Endothelial cell of umbilical vein (primary cell): ENCODE measurements at regions not wholly inside any gene's neighbourhood (a gene's known extent, or its start where the extent isn't known, plus 50 kb on each side); places are given as distances from the start of the nearest gene placed in this dataset.

Source experiments
- BruUV-seq: library from RNA; stranded (reverse); fragments of 400-500 nt; replicated peaks from 2 replicates; lab custom pipeline; 2021; lab: Mats Ljungman, UMichigan
- CTCF ChIA-PET: fragments of 300-600, 350-600 bp; sonication (Branson Sonifier 250); formaldehyde crosslinking; loops from one replicate; lab custom pipeline; 2021; ENCODE audit warnings: antibody characterized with exemption, inconsistent platforms; lab: Charles Lee
- POLR2A ChIA-PET: fragments of 300-600, 350-600 bp; sonication (Branson Sonifier 250); formaldehyde crosslinking; loops from one replicate; lab custom pipeline; 2021; ENCODE audit warnings: antibody characterized with exemption, inconsistent platforms; lab: Charles Lee
- DNase-seq: peaks from one replicate; pipeline ENCODE4 v3.0.0-alpha.2; 2011; ENCODE audit warnings: low read depth, low spot score
- FAIRE-seq: peaks from 2 replicates; lab custom pipeline; 2011; peaks lifted over from hg19 to GRCh38; lab: Jason Lieb, UNC
- H2AFZ ChIP-seq: 2 replicates; pipeline ENCODE4 v1.6.0; 2012; ENCODE audit warnings: low read depth, low read length, control low read depth, inconsistent platforms
- H3K27ac ChIP-seq: 2 replicates; pipeline ENCODE4 v1.5.1; 2011; ENCODE audit warnings: low read depth, mild to moderate bottlenecking, control low read depth, low read length, moderate library complexity; ENCODE audit not compliant: insufficient read depth
- H3K27me3 ChIP-seq, 2 experiments: 2 replicates each; pipeline versions ENCODE4 v1.6.0 to v1.6.1; 2011; ENCODE audit warnings: low read length in 2 of 2, mixed read lengths in 1 of 2; ENCODE audit not compliant: control insufficient read depth in 2 of 2, insufficient read depth in 2 of 2
- H3K36me3 ChIP-seq, 2 experiments: 2 replicates in 1 of 2; 3 replicates in 1 of 2; pipeline ENCODE4 v1.5.1; 2011; ENCODE audit warnings: low read length in 2 of 2, mild to moderate bottlenecking in 1 of 2, moderate library complexity in 1 of 2; ENCODE audit not compliant: control insufficient read depth in 2 of 2, insufficient read depth in 2 of 2; ENCODE audit errors: extremely low read depth in 1 of 2
- H3K4me1 ChIP-seq: 3 replicates; pipeline ENCODE4 v1.5.1; 2011; ENCODE audit warnings: mild to moderate bottlenecking, low read length; ENCODE audit not compliant: control insufficient read depth, insufficient read depth; ENCODE audit errors: extremely low read depth
- H3K4me2 ChIP-seq: 2 replicates; pipeline ENCODE4 v1.6.1; 2011; ENCODE audit warnings: low read length, control low read depth, mixed read lengths; ENCODE audit not compliant: insufficient read depth
- H3K4me3 ChIP-seq, 3 experiments: fragments of 200-600 bp in 1 of 3; sonication (generic), shearing (Covaris generic) in 1 of 3; replicated peaks in 1 of 3; 2 replicates each; pipeline ENCODE4 v1.5.1; 2011 to 2016; ENCODE audit warnings: control low read depth in 3 of 3, low read length in 3 of 3, mild to moderate bottlenecking in 2 of 3, inconsistent platforms in 1 of 3, low read depth in 1 of 3, moderate library complexity in 1 of 3; ENCODE audit not compliant: insufficient read depth in 1 of 3
- H3K79me2 ChIP-seq: 2 replicates; pipeline ENCODE4 v1.6.0; 2012; ENCODE audit warnings: low read length, inconsistent platforms; ENCODE audit not compliant: control insufficient read depth, insufficient read depth
- H3K9ac ChIP-seq: replicated peaks from 2 replicates; pipeline ENCODE3; 2011; ENCODE audit warnings: low read length, control low read depth; ENCODE audit not compliant: insufficient read depth; ENCODE audit errors: extremely low read depth
- H3K9me1 ChIP-seq: replicated peaks from 3 replicates; pipeline ENCODE4 v1.6.0; 2011; ENCODE audit warnings: mild to moderate bottlenecking, low read length; ENCODE audit not compliant: control insufficient read depth, insufficient read depth; ENCODE audit errors: extremely low read depth
- H3K9me3 ChIP-seq: replicated peaks from 2 replicates; pipeline ENCODE4 v1.5.1; 2012; ENCODE audit warnings: low read length, inconsistent platforms; ENCODE audit not compliant: control insufficient read depth, insufficient read depth
- H4K20me1 ChIP-seq: replicated peaks from 2 replicates; pipeline ENCODE3; 2011; ENCODE audit warnings: mild to moderate bottlenecking, low read length; ENCODE audit not compliant: control insufficient read depth, insufficient read depth; ENCODE audit errors: extremely low read depth
- CTCF ChIP-seq, 2 donors: IDR thresholded peaks; 1 replicate in 1 of 2; 2 replicates in 1 of 2; pipeline ENCODE4 v1.5.1; 2011; ENCODE audit warnings: low read length in 2 of 2, mild to moderate bottlenecking in 2 of 2, moderate library complexity in 2 of 2, control low read depth in 1 of 2, inconsistent platforms in 1 of 2, low read depth in 1 of 2; ENCODE audit not compliant: insufficient read depth in 1 of 2; ENCODE audit errors: extremely low read depth in 1 of 2
- FOS ChIP-seq: IDR thresholded peaks from 2 replicates; pipeline ENCODE4 v1.6.1; 2011; ENCODE audit warnings: mild to moderate bottlenecking, low read length, moderate library complexity, borderline replicate concordance; ENCODE audit not compliant: insufficient read depth
- JUN ChIP-seq: IDR thresholded peaks from 2 replicates; pipeline ENCODE4 v1.6.1; 2011; ENCODE audit warnings: borderline replicate concordance, low read depth; ENCODE audit not compliant: insufficient read length, insufficient read depth
- MAX ChIP-seq: IDR thresholded peaks from 2 replicates; pipeline ENCODE4 v1.6.1; 2011; ENCODE audit not compliant: insufficient read depth, insufficient read length
- POLR2A ChIP-seq: IDR thresholded peaks from 2 replicates; pipeline ENCODE4 v1.6.1; 2012; ENCODE audit warnings: low read depth, mild to moderate bottlenecking, control low read depth, low read length
- POLR2AphosphoS5 ChIP-seq: IDR thresholded peaks from 2 replicates; pipeline ENCODE4 v1.6.1; 2012; ENCODE audit warnings: low read depth, mild to moderate bottlenecking, control low read depth, low read length, moderate library complexity; ENCODE audit not compliant: insufficient read depth
- dilution Hi-C: fragments of 300-500 bp; cut with MboI; formaldehyde crosslinking; loops from one replicate; pipeline ENCODE4 v1.15.0; 2019; ENCODE audit warnings: low sequenced_read_pairs; ENCODE audit not compliant: extremely low pct_ligation_motif_present
- intact Hi-C: fragments of 100-400 bp; cut with micrococcal nuclease; formaldehyde crosslinking; loops from one replicate; pipeline ENCODE4 v1.10.0; 2022

GRCh38 chrX:128335671-128336070 lies 283.5 kb upstream of the ACTRT1 start:
- no peaks in the 10 kb centered on the region for H3K9me3 ChIP-seq
- H3K4me2 ChIP-seq: no peak overlapping the region
- H3K9ac ChIP-seq: no peak overlapping the region
- no peaks in the 10 kb centered on the region for H3K79me2 ChIP-seq
- ChIA-PET CTCF (no interaction called here), POLR2A (no interaction called here)
- H3K36me3 ChIP-seq: no peaks in the 10 kb centered on the region
- TF ChIP-seq POLR2A (no peak), JUN (no peak), POLR2AphosphoS5 (no peak)
- H3K9me1 ChIP-seq: no peaks in the 10 kb centered on the region
- FAIRE-seq: no peak
- no peaks in the 10 kb centered on the region for H4K20me1 ChIP-seq
- no peaks in the 10 kb centered on the region for H3K4me1 ChIP-seq
- no peak for DNase-seq
- BruUV-seq: no TSS peak
- intact Hi-C loops (no loop called here), dilution Hi-C loops (no loop called here)
- no peak overlapping the region for H3K27ac ChIP-seq
- no peak overlapping the region for H3K4me3 ChIP-seq
- H3K27me3 ChIP-seq: no peaks in the 10 kb centered on the region
- H2AFZ ChIP-seq: no peak overlapping the region

GRCh38 chrX:128334821-128335220 lies 282.6 kb upstream of the ACTRT1 start:
- Histone ChIP-seq H3K36me3 (no peaks in the 10 kb centered on the region), H3K4me3 (no peak overlapping the region), H3K9me3 (no peaks in the 10 kb centered on the region), H3K79me2 (no peaks in the 10 kb centered on the region), H4K20me1 (no peaks in the 10 kb centered on the region), H3K9me1 (no peaks in the 10 kb centered on the region), H3K9ac (no peak overlapping the region), H2AFZ (no peak overlapping the region), H3K4me1 (no peaks in the 10 kb centered on the region), H3K27me3 (no peaks in the 10 kb centered on the region), H3K27ac (no peak overlapping the region), H3K4me2 (no peak overlapping the region)
- ChIA-PET CTCF (interaction anchor here (1.0 kb wide), 1 partner anchor 13 kb away, joined by 3 read pairs; no protein-coding TSS in a partner anchor), POLR2A (no interaction called here)
- intact Hi-C loops: no loop called here
- no peak for DNase-seq
- no peak for FAIRE-seq
- no peak for TF ChIP-seq POLR2A
- no peak for TF ChIP-seq MAX
- TF ChIP-seq FOS: no peak
- TF ChIP-seq JUN: no peak
- no peak for TF ChIP-seq CTCF (IDR thresholded peaks at IDR 0.05; ENCODE audit: extremely low read depth in 1 of 2, insufficient read depth in 1 of 2, low read depth in 1 of 2, low read length in 2 of 2)
- BruUV-seq: no TSS peak
- dilution Hi-C loops: no loop called here
